H1 (cell line): ENCODE measurements at regions not wholly inside any gene's neighbourhood (a gene's known extent, or its start where the extent isn't known, plus 50 kb on each side); places are given as distances from the start of the nearest gene placed in this dataset.

Source experiments
- CTCF ChIA-PET: fragments of 300-600 bp; sonication (Branson Sonifier 250); formaldehyde crosslinking; loops from one replicate; lab custom pipeline; 2021; ENCODE audit not compliant: partially characterized antibody; lab: Charles Lee
- POLR2A ChIA-PET: fragments of 300-600 bp; sonication (Branson Sonifier 250); formaldehyde crosslinking; loops from one replicate; lab custom pipeline; 2021; ENCODE audit warnings: inconsistent platforms; ENCODE audit not compliant: partially characterized antibody; lab: Charles Lee
- DNase-seq, 2 experiments: peaks; one replicate each; pipeline versions ENCODE4 v3.0.0 to v3.0.0-alpha.2; 2010 to 2022; ENCODE audit warnings: low spot score in 2 of 2, low read depth in 1 of 2, mixed read lengths in 1 of 2
- FAIRE-seq: peaks from 2 replicates; lab custom pipeline; 2011; peaks lifted over from hg19 to GRCh38; lab: Jason Lieb, UNC
- H2AFZ ChIP-seq: 2 replicates; pipeline ENCODE4 v1.8.1; 2012; ENCODE audit warnings: low read length, inconsistent platforms
- H2AK5ac ChIP-seq: 2 replicates; pipeline ENCODE4 v1.6.1; 2013; ENCODE audit warnings: low read depth, low read length
- H2BK120ac ChIP-seq: replicated peaks from 2 replicates; pipeline ENCODE3; 2013; ENCODE audit warnings: low read depth, low read length, inconsistent platforms
- H2BK12ac ChIP-seq: 2 replicates; pipeline ENCODE4 v1.6.1; 2013; ENCODE audit warnings: low read depth, low read length
- H2BK15ac ChIP-seq: 2 replicates; pipeline ENCODE4 v1.6.1; 2013; ENCODE audit warnings: low read length
- H2BK20ac ChIP-seq: 2 replicates; pipeline ENCODE4 v1.6.1; 2013; ENCODE audit warnings: low read length
- H2BK5ac ChIP-seq: 2 replicates; pipeline ENCODE4 v1.6.1; 2013; ENCODE audit warnings: low read depth, low read length
- H3K14ac ChIP-seq: 2 replicates; pipeline ENCODE4 v1.6.1; 2013; ENCODE audit warnings: inconsistent platforms; ENCODE audit not compliant: insufficient read length
- H3K18ac ChIP-seq: 2 replicates; pipeline ENCODE4 v1.6.1; 2013; ENCODE audit warnings: low read length; ENCODE audit errors: extremely low read depth
- H3K23ac ChIP-seq: 2 replicates; pipeline ENCODE4 v1.6.1; 2013; ENCODE audit warnings: inconsistent platforms; ENCODE audit not compliant: insufficient read length
- H3K23me2 ChIP-seq: 2 replicates; pipeline ENCODE4 v1.6.1; 2013; ENCODE audit warnings: low read depth, low read length
- H3K27ac ChIP-seq: 2 replicates; pipeline ENCODE4 v1.6.1; 2011; ENCODE audit warnings: low read depth, low read length, inconsistent platforms
- H3K27me3 ChIP-seq, 4 experiments: replicated peaks in 1 of 4; 1 replicate in 1 of 4; 2 replicates in 3 of 4; pipeline versions ENCODE4 v1.6.1 to v1.8.1; 2011 to 2013; ENCODE audit warnings: low read length in 3 of 4, mild to moderate bottlenecking in 3 of 4, inconsistent platforms in 2 of 4, mixed read lengths in 2 of 4, moderate library complexity in 1 of 4; ENCODE audit not compliant: control insufficient read depth in 3 of 4, insufficient read depth in 3 of 4; ENCODE audit errors: extremely low read depth in 1 of 4
- H3K36me3 ChIP-seq, 4 experiments: 2 replicates each; pipeline versions ENCODE4 v1.6.1 to v1.8.1; 2011 to 2013; ENCODE audit warnings: mild to moderate bottlenecking in 4 of 4, low read length in 3 of 4, moderate library complexity in 2 of 4, control low read depth in 1 of 4, inconsistent platforms in 1 of 4; ENCODE audit not compliant: insufficient read depth in 4 of 4, control insufficient read depth in 2 of 4
- H3K4ac ChIP-seq: replicated peaks from 2 replicates; pipeline ENCODE3; 2013; ENCODE audit warnings: low read length, low read depth, mixed read lengths, inconsistent platforms; ENCODE audit not compliant: insufficient read length
- H3K4me1 ChIP-seq, 4 experiments: replicated peaks in 1 of 4; 1 replicate in 1 of 4; 2 replicates in 3 of 4; pipeline versions ENCODE4 v1.6.1 to v1.8.1; 2011 to 2013; ENCODE audit warnings: low read length in 3 of 4, inconsistent platforms in 2 of 4, mixed read lengths in 1 of 4; ENCODE audit not compliant: insufficient read depth in 4 of 4, control insufficient read depth in 3 of 4
- H3K4me2 ChIP-seq, 2 experiments: 2 replicates each; pipeline versions ENCODE4 v1.6.1 to v1.8.1; 2011 to 2013; ENCODE audit warnings: low read depth in 2 of 2, low read length in 2 of 2, control low read depth in 1 of 2, inconsistent platforms in 1 of 2, mild to moderate bottlenecking in 1 of 2; ENCODE audit not compliant: insufficient read depth in 1 of 2
- H3K4me3 ChIP-seq, 4 experiments: fragments of 200-600, 300-600 bp in 1 of 4; sonication (generic), shearing (Covaris generic), sonication (Bioruptor Twin) in 1 of 4; 2 replicates each; pipeline versions ENCODE4 v1.5.1 to v1.8.1; 2011 to 2016; ENCODE audit warnings: low read length in 4 of 4, low read depth in 3 of 4, control low read depth in 2 of 4, inconsistent platforms in 2 of 4, mild to moderate bottlenecking in 2 of 4, mixed read lengths in 1 of 4, moderate library complexity in 1 of 4; ENCODE audit not compliant: insufficient read depth in 2 of 4; ENCODE audit errors: extremely low read depth in 1 of 4
- H3K56ac ChIP-seq: replicated peaks from 2 replicates; pipeline ENCODE3; 2013; ENCODE audit warnings: low read depth, mild to moderate bottlenecking, mixed read lengths, low read length, inconsistent platforms; ENCODE audit not compliant: insufficient read length
- H3K79me1 ChIP-seq: 2 replicates; pipeline ENCODE4 v1.6.1; 2013; ENCODE audit warnings: low read depth, low read length, control low read depth
- H3K79me2 ChIP-seq, 2 experiments: 2 replicates each; pipeline versions ENCODE4 v1.6.1 to v1.8.1; 2012 to 2013; ENCODE audit warnings: low read length in 2 of 2, mild to moderate bottlenecking in 2 of 2, inconsistent platforms in 1 of 2; ENCODE audit not compliant: insufficient read depth in 2 of 2, control insufficient read depth in 1 of 2
- H3K9ac ChIP-seq, 4 experiments: replicated peaks in 1 of 4; 1 replicate in 1 of 4; 2 replicates in 3 of 4; pipeline versions ENCODE4 v1.6.1 to v1.8.1; 2011 to 2013; ENCODE audit warnings: low read depth in 3 of 4, low read length in 3 of 4, control low read depth in 2 of 4, mild to moderate bottlenecking in 2 of 4, moderate library complexity in 2 of 4, inconsistent platforms in 1 of 4; ENCODE audit errors: extremely low read depth in 1 of 4
- H3K9me3 ChIP-seq, 2 experiments: 2 replicates each; pipeline versions ENCODE4 v1.6.1 to v1.8.1; 2012 to 2013; ENCODE audit warnings: mild to moderate bottlenecking in 2 of 2, moderate library complexity in 2 of 2, control low read depth in 1 of 2, inconsistent platforms in 1 of 2, low read depth in 1 of 2, low read length in 1 of 2, mixed read lengths in 1 of 2; ENCODE audit not compliant: insufficient read depth in 2 of 2
- H4K20me1 ChIP-seq, 2 experiments: replicated peaks in 1 of 2; 2 replicates each; pipeline versions ENCODE3 to v1.8.1; 2011 to 2013; ENCODE audit warnings: inconsistent platforms in 2 of 2, low read length in 2 of 2, mild to moderate bottlenecking in 1 of 2; ENCODE audit not compliant: insufficient read depth in 2 of 2, control insufficient read depth in 1 of 2
- H4K5ac ChIP-seq: 2 replicates; pipeline ENCODE4 v1.6.1; 2013; ENCODE audit warnings: low read length, low read depth, mixed read lengths, inconsistent platforms; ENCODE audit not compliant: insufficient read length
- H4K8ac ChIP-seq: 2 replicates; pipeline ENCODE4 v1.8.0; 2013; ENCODE audit warnings: mild to moderate bottlenecking, moderate library complexity, low read length, inconsistent platforms; ENCODE audit not compliant: insufficient read depth; ENCODE audit errors: extremely low read depth
- H4K91ac ChIP-seq: replicated peaks from 2 replicates; pipeline ENCODE3; 2013; ENCODE audit warnings: low read length, mixed read lengths, inconsistent platforms; ENCODE audit not compliant: insufficient read length
- BRCA1 ChIP-seq: IDR thresholded peaks from 2 replicates; pipeline ENCODE4 v1.6.1; 2012; ENCODE audit warnings: low read depth, low read length, improper control_type of control experiment
- EP300 ChIP-seq, 2 experiments: IDR thresholded peaks; 1 replicate in 1 of 2; 2 replicates in 1 of 2; pipeline ENCODE4 v1.6.1; 2011 to 2012; ENCODE audit warnings: low read depth in 2 of 2, low read length in 2 of 2, mild to moderate bottlenecking in 2 of 2, borderline replicate concordance in 1 of 2, inconsistent platforms in 1 of 2, moderate library complexity in 1 of 2
- GABPA ChIP-seq: IDR thresholded peaks from 2 replicates; pipeline ENCODE4 v1.6.1; 2011; ENCODE audit warnings: mild to moderate bottlenecking, low read length, moderate library complexity, borderline replicate concordance; ENCODE audit not compliant: insufficient read depth
- NRF1 ChIP-seq: IDR thresholded peaks from 2 replicates; pipeline ENCODE4 v1.6.1; 2011; ENCODE audit warnings: mild to moderate bottlenecking, low read depth, low read length, improper control_type of control experiment
- RAD21 ChIP-seq, 2 experiments: IDR thresholded peaks in 1 of 2; conservative IDR thresholded peaks in 1 of 2; 2 replicates each; pipeline ENCODE4 v1.6.1; 2011; ENCODE audit warnings: low read depth in 2 of 2, low read length in 2 of 2, improper control_type of control experiment in 1 of 2, inconsistent platforms in 1 of 2, mild to moderate bottlenecking in 1 of 2, moderate library complexity in 1 of 2
- SAP30 ChIP-seq: fragments of 300-600 bp; sonication (generic); IDR thresholded peaks from 2 replicates; pipeline ENCODE4 v1.7.1; 2012; ENCODE audit warnings: low read length, moderate library complexity, mild to moderate bottlenecking, inconsistent platforms; ENCODE audit not compliant: insufficient read depth, insufficient replicate concordance
- WGBS, 2 experiments: shearing (Covaris generic) in 1 of 2; methylation state at CpG; one replicate each; pipeline versions ENCODE4 v1.1.6 to v1.1.7; 2013 to 2015; ENCODE audit warnings: low lambda C conversion rate in 2 of 2, mixed read lengths in 2 of 2, inconsistent platforms in 1 of 2, low coverage in 1 of 2, missing lambda C conversion rate in 1 of 2; ENCODE audit not compliant: insufficient replicate concordance in 2 of 2, insufficient coverage in 1 of 2, insufficient read length in 1 of 2; ENCODE audit errors: extremely low coverage in 1 of 2, missing lambda C conversion rate in 1 of 2; 5-methylcytosine and 5-hydroxymethylcytosine counted together

- POLR2A ChIA-PET = no interaction called here
- Histone ChIP-seq H4K5ac (no peak overlapping the region), H3K23me2 (no peaks in the 10 kb centered on the region)
These were observed 162.5 kb upstream of the PDE3A start for GRCh38 chr12:20205854-20206253.

More at GRCh38 chr12:20205854-20206253, 162.5 kb upstream of the PDE3A start:
- H2BK15ac ChIP-seq = no peak overlapping the region
- H3K27me3 ChIP-seq = no peaks in the 10 kb centered on the region
- no peak overlapping the region for H3K56ac ChIP-seq
- H3K4me3 ChIP-seq = no peak overlapping the region
- no peak overlapping the region for H2AK5ac ChIP-seq
- no peak overlapping the region for H2BK120ac ChIP-seq
- DNase-seq = no peak
- no peak overlapping the region for H3K9ac ChIP-seq
- no peak overlapping the region for H3K18ac ChIP-seq
- H4K8ac ChIP-seq = no peak overlapping the region
- no peak overlapping the region for H3K23ac ChIP-seq
- no peaks in the 10 kb centered on the region for H3K36me3 ChIP-seq
- H3K9me3 ChIP-seq = no peaks in the 10 kb centered on the region
- H2BK5ac ChIP-seq = no peak overlapping the region
- H2AFZ ChIP-seq = no peak overlapping the region
- H3K4me1 ChIP-seq = peaks cover 0 to 3% (median 0%) of the 10 kb centered on the region in 4 experiments; a peak in 1 of 7 replicates
- H3K79me1 ChIP-seq = no peaks in the 10 kb centered on the region
- CTCF ChIA-PET = no interaction called here
- no peak overlapping the region for H2BK12ac ChIP-seq
- H3K4ac ChIP-seq = no peak overlapping the region
- WGBS, 2 experiments = 79% methylated on average over 2 of the region's 2 CpGs; no CpG with 5 or more reads in 1 of the 2 experiments
- no peak for TF ChIP-seq GABPA
- TF ChIP-seq SAP30 = no peak
- no peak for TF ChIP-seq RAD21 (IDR thresholded peaks at IDR 0.05 in 1 of 2, conservative IDR thresholded peaks at IDR 0.05 in 1 of 2; ENCODE audit: low read depth in 2 of 2, low read length in 2 of 2)
- TF ChIP-seq BRCA1 = no peak
- TF ChIP-seq NRF1 = no peak
- TF ChIP-seq EP300 (IDR thresholded peaks at IDR 0.05; ENCODE audit: borderline replicate concordance in 1 of 2, low read depth in 2 of 2, low read length in 2 of 2) = no peak
- TF ChIP-seq, all 59 proteins: peak for 0
- no peaks in the 10 kb centered on the region for H3K79me2 ChIP-seq
- H2BK20ac ChIP-seq = no peak overlapping the region
- H3K14ac ChIP-seq = no peak overlapping the region
- no peak for FAIRE-seq
- no peaks in the 10 kb centered on the region for H4K20me1 ChIP-seq
- no peak overlapping the region for H4K91ac ChIP-seq
- H3K27ac ChIP-seq = no peak overlapping the region
- H3K4me2 ChIP-seq = no peak overlapping the region
